Trophoblast cell (in vitro differentiated cells and primary cell): ENCODE measurements at regions not wholly inside any gene's neighbourhood (a gene's known extent, or its start where the extent isn't known, plus 50 kb on each side); places are given as distances from the start of the nearest gene placed in this dataset.

ENCODE experiments used
- DNase-seq, 2 donors: peaks; one replicate each; pipeline ENCODE4 v3.0.0-alpha.2; 2016
- H2AFZ ChIP-seq: 2 replicates; pipeline ENCODE4 v1.6.1; 2013; ENCODE audit warnings: low read length, moderate library complexity, mild to moderate bottlenecking; ENCODE audit not compliant: insufficient read depth, poor library complexity
- H2AK5ac ChIP-seq: 2 replicates; pipeline ENCODE4 v1.6.1; 2013; ENCODE audit warnings: mild to moderate bottlenecking, low read length
- H2BK120ac ChIP-seq: 2 replicates; pipeline ENCODE4 v1.6.1; 2013; ENCODE audit warnings: low read length, mild to moderate bottlenecking, moderate library complexity; ENCODE audit not compliant: insufficient read depth, poor library complexity
- H2BK12ac ChIP-seq: 2 replicates; pipeline ENCODE4 v1.6.1; 2013; ENCODE audit warnings: mild to moderate bottlenecking, low read length, moderate library complexity
- H2BK5ac ChIP-seq: 2 replicates; pipeline ENCODE4 v1.6.1; 2013; ENCODE audit warnings: low read length, low read depth, moderate library complexity, mild to moderate bottlenecking; ENCODE audit not compliant: poor library complexity
- H3K14ac ChIP-seq: 2 replicates; pipeline ENCODE4 v1.6.1; 2013; ENCODE audit warnings: mild to moderate bottlenecking, low read length
- H3K18ac ChIP-seq: 2 replicates; pipeline ENCODE4 v1.6.1; 2013; ENCODE audit warnings: mild to moderate bottlenecking, low read length
- H3K23ac ChIP-seq: 2 replicates; pipeline ENCODE4 v1.6.1; 2013; ENCODE audit warnings: low read length
- H3K27ac ChIP-seq: 2 replicates; pipeline ENCODE4 v1.5.1; 2013; ENCODE audit warnings: low read depth, mild to moderate bottlenecking, inconsistent platforms, low read length, moderate library complexity
- H3K27me3 ChIP-seq: 2 replicates; pipeline ENCODE4 v1.6.1; 2013; ENCODE audit warnings: inconsistent platforms, mild to moderate bottlenecking, low read length, moderate library complexity; ENCODE audit not compliant: insufficient read depth
- H3K36me3 ChIP-seq, 2 experiments: 1 replicate in 1 of 2; 2 replicates in 1 of 2; pipeline ENCODE4 v1.6.1; 2013; ENCODE audit warnings: low read length in 2 of 2, mild to moderate bottlenecking in 2 of 2, moderate library complexity in 1 of 2; ENCODE audit not compliant: insufficient read depth in 2 of 2, control insufficient read depth in 1 of 2
- H3K4ac ChIP-seq: 2 replicates; pipeline ENCODE4 v1.6.1; 2013; ENCODE audit warnings: low read depth, mild to moderate bottlenecking, low read length, moderate library complexity
- H3K4me1 ChIP-seq, 2 experiments: 1 replicate in 1 of 2; 2 replicates in 1 of 2; pipeline ENCODE4 v1.6.1; 2013; ENCODE audit warnings: low read length in 2 of 2, mild to moderate bottlenecking in 2 of 2, moderate library complexity in 1 of 2; ENCODE audit not compliant: insufficient read depth in 2 of 2, control insufficient read depth in 1 of 2
- H3K4me2 ChIP-seq: 2 replicates; pipeline ENCODE4 v1.6.1; 2013; ENCODE audit warnings: inconsistent platforms, mild to moderate bottlenecking, low read length, moderate library complexity
- H3K4me3 ChIP-seq: 2 replicates; pipeline ENCODE4 v1.5.1; 2013; ENCODE audit warnings: mild to moderate bottlenecking, low read depth, low read length, inconsistent platforms
- H3K79me1 ChIP-seq: one replicate; pipeline ENCODE4 v1.6.1; 2013; ENCODE audit warnings: low read length
- H3K79me2 ChIP-seq: 2 replicates; pipeline ENCODE4 v1.6.1; 2013; ENCODE audit warnings: low read length, mild to moderate bottlenecking; ENCODE audit not compliant: control insufficient read depth, insufficient read depth, poor library complexity
- H3K9ac ChIP-seq: 2 replicates; pipeline ENCODE4 v1.6.1; 2013; ENCODE audit warnings: mild to moderate bottlenecking, low read length
- H3K9me3 ChIP-seq: 2 replicates; pipeline ENCODE4 v1.6.1; 2013; ENCODE audit warnings: low read depth, mild to moderate bottlenecking, control low read depth, inconsistent platforms, low read length; ENCODE audit not compliant: insufficient read depth
- H4K12ac ChIP-seq: 2 replicates; pipeline ENCODE4 v1.6.1; 2013; ENCODE audit warnings: low read depth, mild to moderate bottlenecking, low read length, moderate library complexity
- H4K8ac ChIP-seq: 2 replicates; pipeline ENCODE4 v1.6.1; 2013; ENCODE audit warnings: low read depth, mild to moderate bottlenecking, low read length, moderate library complexity
- H4K91ac ChIP-seq: one replicate; pipeline ENCODE4 v1.6.1; 2013; ENCODE audit warnings: low read depth, mild to moderate bottlenecking, low read length, moderate library complexity
- WGBS: extraction: QIAGEN DNeasy Blood & Tissue Kit; methylation state at CpG from one replicate; pipeline ENCODE4 v1.1.7; 2013; ENCODE audit warnings: missing lambda C conversion rate; ENCODE audit not compliant: insufficient read length, insufficient coverage; ENCODE audit errors: extremely low coverage; 5-methylcytosine and 5-hydroxymethylcytosine counted together

DNA sequence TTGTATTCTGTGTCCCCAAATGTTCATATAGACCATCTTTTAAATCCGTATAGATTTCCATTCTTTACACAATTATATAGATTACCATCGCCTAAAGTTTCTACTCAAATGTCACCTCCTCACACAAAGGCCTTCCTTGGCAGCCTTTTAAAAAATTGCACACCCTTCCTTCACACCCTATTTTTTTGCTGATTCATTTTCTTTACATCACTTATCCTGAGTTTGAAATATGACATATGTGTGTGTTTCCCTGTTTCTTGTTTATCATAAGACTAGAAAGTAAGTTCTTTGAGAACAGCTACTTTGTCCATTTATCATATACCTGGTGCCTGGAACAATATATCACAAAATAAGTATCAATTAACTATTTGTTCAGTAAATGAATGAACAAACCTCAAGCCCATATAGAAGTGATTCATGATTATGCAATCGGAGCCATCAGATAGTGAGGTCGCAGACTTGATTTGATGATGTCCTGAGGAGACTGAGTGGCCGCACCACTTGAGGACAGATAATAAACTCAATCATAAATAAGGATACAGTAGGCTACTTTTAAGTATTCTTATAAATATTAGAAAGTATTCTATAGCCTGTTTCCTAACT lies 327.4 kb upstream of the ZC3H12C start:
- H2BK5ac ChIP-seq = no peak overlapping the region
- no peaks in the 10 kb centered on the region for H3K79me2 ChIP-seq
- no peak overlapping the region for H3K4me2 ChIP-seq
- DNase-seq = peak in 1 of 2 donors; percentile 7
- no peaks in the 10 kb centered on the region for H3K79me1 ChIP-seq
- no peak overlapping the region for H2BK120ac ChIP-seq
- no peak overlapping the region for H3K18ac ChIP-seq
- no peaks in the 10 kb centered on the region for H3K9me3 ChIP-seq
- no peak overlapping the region for H3K4me3 ChIP-seq
- WGBS = no CpG with 5 or more reads among the region's 5 CpGs
- H4K91ac ChIP-seq = no peak overlapping the region
- no peak overlapping the region for H2AFZ ChIP-seq
- no peaks in the 10 kb centered on the region for H3K27me3 ChIP-seq
- H4K8ac ChIP-seq = no peak overlapping the region
- H3K27ac ChIP-seq = no peak overlapping the region
- no peak overlapping the region for H3K9ac ChIP-seq
- H2BK12ac ChIP-seq = no peak overlapping the region
- no peak overlapping the region for H3K14ac ChIP-seq
- no peak overlapping the region for H3K4ac ChIP-seq
- no peak overlapping the region for H2AK5ac ChIP-seq
- H4K12ac ChIP-seq = no peak overlapping the region
- H3K4me1 ChIP-seq = no peaks in the 10 kb centered on the region
- no peaks in the 10 kb centered on the region for H3K36me3 ChIP-seq
- H3K23ac ChIP-seq = no peak overlapping the region

DNA sequence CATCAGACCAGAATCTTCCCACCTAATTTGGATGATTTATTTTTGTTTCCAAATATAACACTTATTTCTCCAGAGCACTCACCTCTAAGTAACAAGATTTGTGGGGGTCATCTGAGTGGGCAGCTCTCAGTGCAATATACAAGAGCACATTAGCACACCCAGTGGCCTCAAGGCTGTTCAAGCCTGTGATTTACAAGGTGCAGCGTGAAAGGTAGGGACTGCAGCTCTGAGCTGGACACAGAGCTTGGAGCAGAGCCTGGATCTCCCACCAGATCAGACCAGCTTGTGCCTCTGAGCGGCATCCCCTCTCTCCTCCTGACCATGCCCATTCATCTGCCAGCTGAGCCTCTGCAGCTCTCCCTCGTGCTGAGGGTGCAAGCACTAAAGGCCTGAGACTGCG lies 323.3 kb upstream of the ZC3H12C start:
- H3K14ac ChIP-seq = no peak overlapping the region
- WGBS = no CpG with 5 or more reads among the region's 4 CpGs
- no peak for DNase-seq
- no peaks in the 10 kb centered on the region for H3K9me3 ChIP-seq
- H3K36me3 ChIP-seq = no peaks in the 10 kb centered on the region
- H4K8ac ChIP-seq = no peak overlapping the region
- no peaks in the 10 kb centered on the region for H3K4me1 ChIP-seq
- H2AK5ac ChIP-seq = no peak overlapping the region
- H2BK120ac ChIP-seq = no peak overlapping the region
- H3K9ac ChIP-seq = no peak overlapping the region
- H2BK12ac ChIP-seq = no peak overlapping the region
- H3K27ac ChIP-seq = no peak overlapping the region
- H2AFZ ChIP-seq = no peak overlapping the region
- H3K23ac ChIP-seq = no peak overlapping the region
- no peak overlapping the region for H3K4ac ChIP-seq
- no peaks in the 10 kb centered on the region for H3K79me2 ChIP-seq
- no peak overlapping the region for H4K12ac ChIP-seq
- H3K4me2 ChIP-seq = no peak overlapping the region
- no peak overlapping the region for H3K4me3 ChIP-seq
- no peaks in the 10 kb centered on the region for H3K79me1 ChIP-seq
- no peak overlapping the region for H4K91ac ChIP-seq
- H3K18ac ChIP-seq = no peak overlapping the region
- no peak overlapping the region for H2BK5ac ChIP-seq
- H3K27me3 ChIP-seq = no peaks in the 10 kb centered on the region

DNA sequence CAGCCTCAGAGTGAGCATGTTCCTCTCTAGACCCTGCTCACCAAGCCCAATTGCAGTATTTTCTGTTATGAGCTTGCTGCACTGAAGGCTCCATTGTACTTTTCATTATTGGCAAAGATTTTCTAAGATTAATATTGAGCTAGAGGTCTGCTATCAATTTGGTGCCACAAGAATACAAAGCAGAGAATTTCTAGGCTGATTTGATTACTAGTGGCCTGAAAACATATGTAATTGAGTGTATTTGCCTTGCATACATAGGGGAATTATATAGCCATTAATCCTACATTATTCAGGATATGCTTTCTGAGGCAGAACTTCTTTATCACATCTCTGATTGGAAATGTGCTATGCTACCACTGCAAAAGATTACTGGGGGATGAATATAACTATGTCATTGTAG lies 322.9 kb upstream of the ZC3H12C start:
- H3K79me2 ChIP-seq = no peaks in the 10 kb centered on the region
- no peaks in the 10 kb centered on the region for H3K4me1 ChIP-seq
- no peak for DNase-seq
- H3K9me3 ChIP-seq = no peaks in the 10 kb centered on the region
- H2BK120ac ChIP-seq = no peak overlapping the region
- H4K91ac ChIP-seq = no peak overlapping the region
- H2AFZ ChIP-seq = no peak overlapping the region
- H3K14ac ChIP-seq = no peak overlapping the region
- no peak overlapping the region for H3K4ac ChIP-seq
- no peak overlapping the region for H3K23ac ChIP-seq
- H2BK5ac ChIP-seq = no peak overlapping the region
- no peak overlapping the region for H2AK5ac ChIP-seq
- H2BK12ac ChIP-seq = no peak overlapping the region
- no peak overlapping the region for H3K27ac ChIP-seq
- no peak overlapping the region for H3K4me3 ChIP-seq
- H3K4me2 ChIP-seq = no peak overlapping the region
- H3K18ac ChIP-seq = no peak overlapping the region
- no peak overlapping the region for H4K8ac ChIP-seq
- H3K36me3 ChIP-seq = no peaks in the 10 kb centered on the region
- no peak overlapping the region for H4K12ac ChIP-seq
- H3K27me3 ChIP-seq = no peaks in the 10 kb centered on the region
- H3K79me1 ChIP-seq = no peaks in the 10 kb centered on the region
- no peak overlapping the region for H3K9ac ChIP-seq

DNA sequence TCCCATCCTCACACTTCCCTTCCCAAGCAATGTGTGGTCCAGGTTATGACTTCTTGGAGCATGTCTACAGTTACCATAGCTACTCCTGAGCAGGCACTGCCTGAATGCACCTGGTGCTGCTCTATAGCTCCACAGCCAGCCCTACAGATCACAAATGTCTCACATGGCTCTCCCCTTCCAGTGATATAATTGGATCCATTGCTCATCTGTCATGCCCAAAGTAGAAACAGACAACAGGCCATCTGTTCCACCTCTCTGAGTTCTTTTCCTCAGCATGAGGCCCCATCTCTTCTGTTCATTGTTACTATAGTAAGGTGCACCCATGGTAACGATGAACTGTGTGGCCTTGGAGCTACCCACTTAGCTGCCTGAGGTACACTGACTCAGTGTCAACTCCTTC lies 320.3 kb upstream of the ZC3H12C start:
- H3K4me3 ChIP-seq = no peak overlapping the region
- H2BK5ac ChIP-seq = no peak overlapping the region
- H3K27me3 ChIP-seq = no peaks in the 10 kb centered on the region
- no CpG with 5 or more reads among the region's 1 CpG for WGBS
- H3K14ac ChIP-seq = no peak overlapping the region
- H3K9ac ChIP-seq = no peak overlapping the region
- H3K36me3 ChIP-seq = no peaks in the 10 kb centered on the region
- H3K9me3 ChIP-seq = no peaks in the 10 kb centered on the region
- no peaks in the 10 kb centered on the region for H3K79me1 ChIP-seq
- H2AFZ ChIP-seq = no peak overlapping the region
- no peaks in the 10 kb centered on the region for H3K4me1 ChIP-seq
- no peak overlapping the region for H3K4ac ChIP-seq
- H3K4me2 ChIP-seq = no peak overlapping the region
- H3K18ac ChIP-seq = no peak overlapping the region
- no peak overlapping the region for H3K23ac ChIP-seq
- no peak overlapping the region for H2BK12ac ChIP-seq
- no peaks in the 10 kb centered on the region for H3K79me2 ChIP-seq
- H3K27ac ChIP-seq = no peak overlapping the region
- H2BK120ac ChIP-seq = no peak overlapping the region
- H4K91ac ChIP-seq = no peak overlapping the region
- no peak overlapping the region for H2AK5ac ChIP-seq
- no peak overlapping the region for H4K8ac ChIP-seq
- no peak overlapping the region for H4K12ac ChIP-seq
- no peak for DNase-seq
